NCI-H1092 (cell line): ENCODE measurements at regions not wholly inside any gene's neighbourhood (a gene's known extent, or its start where the extent isn't known, plus 50 kb on each side); places are given as distances from the start of the nearest gene placed in this dataset.
"Not testable (repeated sequence)": the region's sequence is repeated elsewhere in the genome, so short reads cannot be mapped to it uniquely, and the experiment has no call there.

Experiments used
- DNase-seq: peaks from one replicate; lab custom pipeline; 2025; lab: John Stamatoyannopoulos, UW

DNA sequence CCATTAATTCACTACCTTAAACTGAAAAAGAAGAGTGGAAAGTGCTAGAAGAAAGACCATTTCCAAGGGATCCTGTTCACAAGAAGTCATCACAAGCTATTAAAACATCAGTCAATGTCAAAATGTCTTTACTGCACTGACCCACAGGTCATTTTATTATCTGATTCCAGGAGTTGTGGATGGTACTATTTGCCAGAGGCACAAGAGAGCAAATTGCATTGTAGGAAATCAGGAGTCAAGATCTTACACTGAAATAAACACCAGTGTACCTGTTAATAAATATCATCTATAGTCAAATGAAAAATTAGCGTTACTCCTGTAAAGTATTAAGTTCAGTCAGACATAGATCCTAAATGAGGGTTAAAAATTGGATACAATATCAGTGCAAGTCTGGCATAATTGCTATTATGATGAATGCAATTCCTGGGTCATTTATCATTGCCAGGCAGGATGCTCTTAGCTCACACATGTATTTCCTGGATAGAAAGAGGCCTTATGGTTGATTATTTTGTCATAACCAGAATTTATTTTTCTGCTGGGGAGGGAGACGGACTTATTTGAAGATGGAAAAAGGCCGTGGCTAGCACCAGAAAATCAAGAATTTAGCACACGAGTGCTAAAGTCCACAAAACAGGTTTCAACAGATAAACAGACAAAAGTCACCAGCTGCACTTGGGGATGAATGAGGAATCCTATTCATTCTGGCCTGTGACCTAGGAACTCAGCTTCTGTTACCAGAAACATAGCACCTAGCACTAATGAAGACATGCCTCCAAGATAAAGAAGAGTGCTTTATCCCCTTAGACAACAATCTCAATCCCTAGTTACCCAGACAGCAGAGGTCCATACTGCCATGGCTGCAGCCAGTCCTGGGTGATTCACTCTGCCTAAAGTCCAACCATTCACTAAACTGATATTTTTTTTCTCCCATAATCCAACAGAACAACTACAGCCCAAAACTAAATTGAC, 683.1 kb upstream of the POM121L12 start:
- DNase-seq: no peak

DNA sequence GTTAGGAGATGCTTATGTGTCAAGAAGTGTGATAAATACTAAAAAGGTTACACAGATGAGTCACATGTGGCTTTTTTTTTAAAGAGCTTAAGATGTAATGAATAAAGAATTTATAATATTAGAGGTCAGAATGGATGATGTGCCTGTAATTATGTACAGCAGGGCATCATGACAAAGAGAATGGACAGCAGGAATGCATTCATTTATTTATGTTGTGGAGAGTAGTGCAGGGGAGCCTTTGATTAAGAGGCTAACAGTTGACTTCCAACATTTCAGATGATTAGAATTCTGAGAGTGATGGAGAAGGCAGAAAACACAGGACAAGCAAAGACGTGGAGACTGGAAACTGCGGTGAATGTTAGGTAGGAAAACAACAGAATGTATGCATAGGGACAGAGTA, 691.4 kb upstream of the POM121L12 start:
- DNase-seq: no peak

DNA sequence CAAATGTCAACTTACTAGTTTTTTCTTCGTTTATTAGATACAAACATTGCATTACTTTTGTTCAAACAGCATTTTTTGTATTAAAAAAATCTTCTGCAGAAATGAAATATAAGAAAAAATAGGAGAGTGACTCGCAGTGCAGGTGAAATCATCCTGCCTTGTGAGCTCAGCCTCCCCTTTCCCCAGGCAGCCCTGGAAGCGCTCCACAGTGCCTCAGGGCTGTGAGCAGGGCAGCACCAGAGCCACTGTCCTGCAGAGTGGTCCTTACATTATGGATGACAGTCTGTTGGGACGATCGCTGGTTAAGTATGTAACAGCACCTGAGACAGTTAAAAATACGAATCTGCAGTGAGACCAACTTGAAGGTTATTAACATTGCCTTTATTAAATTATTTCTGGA, 695.4 kb upstream of the POM121L12 start:
- no peak for DNase-seq

DNA sequence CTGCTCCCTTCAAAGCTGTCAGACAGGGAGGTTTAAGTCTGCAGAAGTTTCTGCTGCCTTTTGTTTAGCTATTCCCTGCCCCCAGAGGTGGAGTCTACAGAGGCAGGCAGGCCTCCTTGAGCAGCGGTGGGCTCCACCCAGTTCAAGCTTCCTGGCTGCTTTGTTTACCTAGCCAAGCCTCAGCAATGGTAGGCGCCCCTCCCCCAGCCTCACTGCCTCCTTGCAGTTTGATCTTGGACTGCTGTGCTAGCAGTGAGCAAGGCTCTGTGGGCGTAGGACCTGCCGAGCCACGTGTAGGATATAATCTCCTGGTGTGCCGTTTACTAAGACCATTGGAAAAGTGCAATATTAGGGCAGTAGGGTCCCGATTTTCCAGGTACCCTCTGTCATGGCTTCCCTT, 707.1 kb upstream of the POM121L12 start:
- not testable (repeated sequence) for DNase-seq

DNA sequence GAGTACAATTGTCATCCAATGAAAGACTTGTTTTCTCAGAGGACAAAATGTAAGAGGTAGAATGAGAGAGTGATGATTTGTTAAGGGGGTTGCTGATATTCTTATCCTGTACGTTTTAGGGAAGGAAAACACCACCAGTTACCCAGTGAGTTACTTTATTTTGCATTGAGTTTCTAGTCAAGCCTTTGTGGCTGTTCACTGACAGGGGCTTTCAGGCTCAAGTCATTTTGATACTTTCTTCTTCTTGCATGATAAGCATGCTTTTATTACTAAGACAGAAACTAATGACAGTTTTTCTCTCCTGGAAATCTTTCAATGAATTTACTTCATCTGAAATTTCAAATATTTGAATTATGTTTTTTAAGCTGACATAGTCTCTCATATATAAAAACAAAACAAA, 710.2 kb upstream of the POM121L12 start:
- no peak for DNase-seq

DNA sequence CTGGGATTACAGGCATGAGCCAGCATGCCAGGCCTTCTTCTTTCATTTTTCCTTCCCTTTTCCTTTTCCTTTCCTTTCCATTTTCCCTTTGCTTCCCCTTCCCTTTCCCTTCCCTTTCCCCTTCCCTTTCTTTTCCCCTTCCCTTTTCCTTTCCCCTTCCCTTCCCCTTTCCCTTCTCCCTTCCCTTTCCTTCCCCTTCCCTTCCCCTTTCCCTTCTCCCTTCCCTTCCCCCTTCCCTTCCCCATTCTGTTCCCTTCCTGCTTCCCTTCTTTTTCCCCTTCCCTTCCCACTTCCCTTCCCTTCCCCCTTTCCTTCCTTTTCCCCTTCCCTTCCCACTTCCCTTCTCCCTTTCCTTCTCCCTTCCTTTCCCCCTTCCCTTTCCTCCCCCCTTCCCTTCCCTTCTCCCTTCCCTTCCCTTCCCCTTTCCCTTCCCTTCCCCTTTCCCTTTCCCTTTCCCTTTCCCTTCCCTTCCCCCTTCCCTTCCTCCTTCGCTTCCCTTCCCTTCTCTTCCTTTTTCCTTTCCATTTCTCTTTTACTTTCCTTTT, 712.2 kb upstream of the POM121L12 start:
- no peak for DNase-seq

DNA sequence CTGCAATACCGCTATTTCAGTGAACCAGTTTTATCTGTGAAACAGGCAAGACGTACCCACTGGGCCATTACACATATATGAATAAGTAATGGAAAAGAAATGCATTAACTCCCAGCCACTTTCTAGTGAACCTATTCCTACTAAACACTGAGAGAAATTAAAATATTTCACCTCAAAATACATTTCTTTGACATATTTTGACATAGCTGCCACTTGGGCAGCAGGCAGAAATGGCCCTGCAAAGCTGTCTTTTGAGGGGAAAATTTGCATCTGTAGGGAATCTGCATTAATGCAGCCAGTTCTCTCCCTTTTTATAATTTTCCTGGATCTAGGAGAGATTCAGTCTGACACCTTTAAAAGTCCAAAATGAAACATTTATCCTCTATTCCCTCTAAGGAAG, 714.8 kb upstream of the POM121L12 start:
- no peak for DNase-seq

DNA sequence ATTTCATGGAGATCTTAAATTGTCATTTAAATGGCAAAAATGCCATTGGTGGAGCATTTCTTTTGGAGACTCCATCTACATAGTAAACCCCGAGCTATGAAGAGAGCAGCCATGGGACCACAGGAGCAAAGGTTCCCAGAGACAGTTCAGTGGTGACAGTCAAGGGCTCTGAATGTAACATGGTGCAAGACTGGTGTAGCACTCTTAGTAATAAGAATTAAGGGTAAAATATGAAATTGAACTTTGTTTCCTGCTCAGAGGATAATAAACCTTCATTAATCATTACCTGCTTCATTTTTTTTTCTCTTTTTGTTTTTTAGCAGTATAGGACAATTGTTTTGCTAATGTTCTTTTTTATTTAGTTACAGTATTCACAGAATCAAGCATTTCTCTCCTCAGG, 717.5 kb upstream of the POM121L12 start:
- DNase-seq: no peak

DNA sequence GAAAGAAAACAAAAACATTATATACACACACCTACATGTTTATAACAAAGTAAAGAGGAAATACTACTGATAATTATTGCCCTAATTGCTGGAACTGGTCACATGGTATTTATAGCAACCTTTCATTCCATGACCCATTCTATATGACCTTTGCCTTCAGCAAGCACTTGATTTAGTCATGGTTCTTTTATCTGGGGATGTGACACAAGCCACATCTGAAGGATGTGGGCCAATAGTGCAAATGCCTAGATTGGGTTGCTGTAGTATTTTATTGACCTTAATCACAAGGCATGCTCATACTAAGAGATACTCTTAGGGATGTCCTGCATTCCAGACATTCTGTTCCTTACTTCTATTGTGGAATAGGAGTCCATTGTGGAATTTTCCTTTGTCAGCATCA, 723.5 kb upstream of the POM121L12 start:
- no peak for DNase-seq

DNA sequence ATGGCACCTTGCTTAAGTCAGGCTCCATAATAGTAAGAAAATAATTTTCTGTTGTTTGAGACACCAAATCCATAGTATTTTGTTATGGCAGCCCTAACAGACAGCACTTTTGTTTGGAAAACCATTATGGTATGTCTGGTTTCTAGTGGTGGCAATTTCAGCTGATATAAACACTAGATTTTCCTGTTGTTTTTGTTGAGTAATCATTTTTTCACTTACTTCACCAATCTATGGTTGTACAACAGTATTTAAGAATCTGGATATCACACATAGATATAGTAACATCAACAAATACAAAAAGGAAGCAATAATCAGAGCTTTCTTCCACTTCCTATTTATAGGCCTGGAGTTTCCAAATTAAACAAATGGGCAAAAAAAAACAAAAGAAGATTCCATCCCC, 725.8 kb upstream of the POM121L12 start:
- DNase-seq: no peak

DNA sequence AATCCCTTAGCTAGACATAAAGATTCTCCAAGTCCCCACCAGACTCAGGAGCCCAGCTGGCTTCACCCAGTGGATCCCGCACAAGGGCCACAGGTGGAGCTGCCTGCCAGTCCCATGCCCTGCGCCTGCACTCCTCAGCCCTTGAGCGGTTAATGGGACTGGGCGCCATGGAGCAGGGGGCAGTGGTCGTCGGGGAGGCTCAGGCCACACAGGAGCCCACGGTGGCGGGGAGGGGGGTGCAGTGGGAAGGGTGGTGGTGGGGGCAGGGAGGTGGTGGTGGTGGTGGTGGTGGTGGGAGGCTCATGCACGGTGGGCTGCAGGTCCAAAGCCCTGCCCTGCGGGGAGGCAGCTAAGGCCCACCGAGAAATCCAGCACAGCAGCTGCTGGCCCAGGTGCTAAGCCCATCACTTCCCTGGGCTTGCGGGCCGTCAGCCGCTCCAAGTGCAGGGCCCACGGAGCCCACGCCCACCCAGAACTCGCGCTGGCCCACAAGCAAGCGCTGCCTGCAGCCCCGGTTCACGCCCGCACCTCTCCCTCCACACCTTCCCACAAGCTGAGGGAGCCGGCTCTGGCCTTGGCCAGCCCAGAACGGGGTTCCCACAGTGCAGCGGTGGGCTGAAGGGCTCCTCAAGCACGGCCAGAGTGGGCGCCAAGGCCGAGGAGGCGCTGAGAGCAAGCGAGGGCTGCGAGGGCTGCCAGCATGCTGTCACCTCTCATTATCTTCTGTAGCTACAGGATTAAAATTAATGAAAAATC, 732.5 kb upstream of the POM121L12 start:
- DNase-seq: no peak

DNA sequence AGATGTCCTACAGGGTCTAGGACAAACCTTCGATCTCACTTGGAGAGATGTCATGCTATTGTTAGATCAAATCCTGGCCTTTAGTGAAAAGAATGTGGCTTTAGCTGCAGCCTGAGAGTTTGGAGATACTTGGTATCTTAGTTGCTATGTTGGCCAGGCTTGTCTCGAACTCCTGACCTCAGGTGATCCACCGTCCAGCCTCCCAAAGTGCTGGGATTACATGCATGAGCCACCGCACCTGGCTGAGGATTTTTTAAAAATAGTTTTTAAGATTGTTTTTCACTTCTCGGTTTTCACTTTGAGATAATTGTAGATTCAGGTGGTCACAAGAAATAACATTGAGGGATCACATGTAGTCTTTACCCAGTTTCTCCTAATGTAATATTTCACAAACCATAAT, 738.3 kb upstream of the POM121L12 start:
- no peak for DNase-seq

DNA sequence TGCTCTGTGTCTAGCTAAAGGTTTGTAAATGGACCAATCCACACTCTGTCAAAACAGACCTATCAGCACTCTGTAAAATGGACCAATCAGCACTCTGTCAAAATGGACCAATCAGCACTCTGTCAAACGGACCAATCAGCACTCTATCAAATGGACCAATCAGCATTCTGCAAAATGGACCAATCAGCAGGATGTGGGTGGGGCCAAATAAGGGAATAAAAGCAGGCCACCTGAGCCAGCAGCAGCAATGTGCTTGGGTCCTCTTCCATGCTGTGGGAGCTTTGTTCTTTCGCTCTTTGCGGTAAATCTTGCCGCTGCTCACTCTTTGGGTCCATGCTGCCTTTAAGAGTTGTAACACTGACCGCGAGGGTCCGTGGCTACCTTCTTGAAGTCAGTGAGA, 740.5 kb upstream of the POM121L12 start:
- no peak for DNase-seq

DNA sequence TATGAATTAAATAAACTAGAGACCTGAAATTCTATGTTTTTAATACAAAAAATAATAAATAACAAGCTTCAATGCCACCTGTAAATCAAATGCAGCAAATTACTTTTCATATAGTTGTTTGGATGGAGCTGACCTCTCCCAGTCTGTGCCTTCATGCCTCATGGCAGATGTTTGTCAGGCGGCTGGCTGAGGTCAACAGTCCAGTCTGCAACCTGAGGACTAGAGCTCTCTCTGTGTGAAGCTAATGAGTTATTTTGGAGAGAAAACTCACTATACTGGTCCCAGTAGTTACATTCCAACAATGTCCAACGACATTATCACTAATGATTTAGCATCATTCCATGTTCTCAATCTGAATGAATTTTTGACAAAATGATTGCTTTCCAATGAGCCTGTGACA, 746.2 kb upstream of the POM121L12 start:
- no peak for DNase-seq

DNA sequence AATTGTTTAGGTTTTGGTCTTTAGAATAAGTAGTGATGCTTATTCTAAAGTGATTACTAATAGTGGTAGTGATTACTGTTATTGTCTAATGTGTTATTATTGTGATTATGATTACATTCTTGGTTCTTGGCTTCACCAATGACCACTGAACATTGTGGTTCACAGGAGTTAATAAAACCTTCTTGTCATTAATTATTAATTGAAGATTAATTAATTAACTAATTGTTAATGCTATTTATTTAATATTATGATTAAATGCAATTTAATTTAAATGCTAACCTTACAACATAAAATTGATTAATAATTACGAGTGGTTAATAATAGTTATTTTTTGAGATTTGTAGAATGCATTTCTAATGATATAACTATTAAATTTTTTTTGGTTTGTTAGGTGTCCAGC, 747.7 kb upstream of the POM121L12 start:
- no peak for DNase-seq

DNA sequence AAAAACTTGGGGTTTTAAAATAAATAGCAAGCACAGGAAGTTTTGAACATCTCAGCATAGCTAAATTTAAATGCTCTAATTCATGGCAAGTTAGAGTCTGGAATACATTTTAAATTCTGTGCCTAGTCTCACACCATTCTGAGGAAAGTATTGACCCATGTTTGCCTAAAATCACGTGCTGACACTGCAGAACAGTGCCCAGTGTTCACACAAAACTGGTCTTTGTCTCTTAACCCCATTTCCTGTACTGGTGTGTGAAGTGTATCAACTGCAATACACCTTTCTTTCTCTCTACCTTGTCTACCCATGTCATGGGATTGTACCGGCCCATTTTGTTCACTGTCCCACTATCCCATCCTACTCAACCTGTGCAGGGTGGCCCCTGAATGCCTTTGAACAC, 749.7 kb upstream of the POM121L12 start:
- DNase-seq: no peak

DNA sequence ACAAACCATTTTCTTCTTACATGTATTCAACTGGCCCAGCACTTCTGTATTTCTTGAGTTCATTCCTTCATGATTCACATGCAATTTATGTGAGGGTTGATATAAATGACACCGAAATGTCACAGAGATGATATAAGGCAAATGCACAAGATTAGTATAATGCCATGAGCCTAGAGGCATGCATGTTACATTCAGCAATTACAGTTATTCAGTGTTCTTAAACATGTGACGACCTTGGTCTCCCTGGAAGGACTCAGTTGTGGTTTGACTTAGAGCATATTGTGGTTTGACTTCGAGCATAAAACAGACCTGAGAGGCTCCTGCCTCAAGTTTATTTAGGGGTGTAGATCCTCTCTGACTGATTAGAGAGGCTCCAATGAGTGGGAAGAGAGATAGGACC, 752.1 kb upstream of the POM121L12 start:
- no peak for DNase-seq

DNA sequence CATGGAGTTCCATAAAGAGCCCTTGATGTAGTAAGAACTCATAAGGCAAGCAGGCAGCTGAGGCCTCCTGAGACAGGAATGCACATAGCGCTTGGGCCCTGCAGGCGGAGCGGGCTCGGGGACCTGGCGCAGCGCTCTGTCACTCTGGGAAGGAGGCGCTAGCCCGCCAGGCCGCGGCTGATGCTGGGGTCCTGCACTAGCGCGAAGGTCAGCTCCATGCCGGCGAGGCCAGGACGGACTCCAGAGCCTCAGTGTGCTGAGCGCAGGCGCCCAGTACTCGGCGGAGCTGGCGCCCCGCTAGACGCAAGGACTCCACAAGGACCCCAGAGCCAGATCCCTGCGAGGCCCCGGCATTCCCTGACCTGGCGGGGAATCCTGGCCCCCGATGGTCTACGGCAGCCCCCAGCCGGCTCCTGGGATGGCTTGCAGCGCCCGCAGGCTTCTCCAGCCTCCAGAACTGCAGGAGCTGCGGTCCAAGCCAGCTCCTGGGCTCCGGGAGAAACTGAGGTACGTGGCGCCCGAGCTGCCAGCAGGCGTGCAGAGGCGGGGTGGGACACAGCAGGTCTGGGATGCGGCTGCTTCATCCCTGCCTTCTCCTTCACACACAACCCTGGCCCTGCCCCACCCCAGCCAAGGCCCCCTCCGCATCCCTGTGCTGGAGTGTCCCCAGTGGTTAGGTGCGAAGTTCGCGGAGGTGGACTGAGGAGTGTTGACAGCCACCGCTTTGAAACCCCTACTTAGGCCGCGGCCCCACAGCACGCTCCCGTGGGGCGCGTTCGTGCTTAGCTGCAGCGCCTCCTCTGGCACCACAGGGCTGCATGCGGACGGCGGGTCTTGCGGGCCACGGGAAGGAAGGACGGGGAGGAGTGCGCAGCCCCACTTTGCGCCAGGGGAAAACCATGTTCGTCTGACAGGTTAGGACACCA, 761.5 kb upstream of the POM121L12 start:
- DNase-seq: no peak

DNA sequence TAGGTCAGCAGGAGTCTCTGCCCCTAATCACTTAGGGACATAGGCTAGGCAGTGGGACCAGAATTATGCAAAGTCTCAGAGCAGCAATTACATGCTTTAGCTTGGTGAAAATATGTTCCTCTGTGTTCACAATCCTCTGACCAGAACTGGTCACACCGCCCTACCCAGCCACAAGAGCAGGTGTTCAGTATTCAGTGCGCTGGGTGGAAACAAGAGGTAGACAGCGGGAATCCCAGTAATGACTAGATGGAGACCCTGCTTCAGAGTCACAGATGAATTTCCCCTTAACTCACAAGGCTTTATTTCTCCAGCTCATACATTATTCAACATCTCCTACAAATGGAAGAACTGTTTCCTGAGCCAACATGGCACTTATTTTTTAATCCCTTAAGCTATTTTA, 763.7 kb upstream of the POM121L12 start:
- DNase-seq: no peak

DNA sequence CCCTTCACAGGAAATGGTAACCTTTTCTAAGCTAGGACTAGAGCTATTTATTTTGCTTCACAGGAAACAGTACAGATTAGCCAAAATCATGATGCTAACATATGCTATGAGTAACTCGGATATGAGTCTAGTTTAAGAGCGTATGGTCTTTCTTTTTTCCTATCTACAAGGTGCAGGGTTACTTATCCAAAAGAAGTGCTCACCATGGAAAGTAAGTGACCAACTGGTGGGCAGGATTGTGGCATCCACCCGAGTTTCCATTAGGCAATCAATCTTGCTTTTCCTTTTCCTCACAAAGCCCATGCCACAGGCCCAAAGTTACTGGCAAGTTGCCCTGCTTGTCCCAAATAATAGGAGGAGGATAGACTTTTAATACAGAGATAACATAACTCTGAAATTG, 765.1 kb upstream of the POM121L12 start:
- DNase-seq: no peak

DNA sequence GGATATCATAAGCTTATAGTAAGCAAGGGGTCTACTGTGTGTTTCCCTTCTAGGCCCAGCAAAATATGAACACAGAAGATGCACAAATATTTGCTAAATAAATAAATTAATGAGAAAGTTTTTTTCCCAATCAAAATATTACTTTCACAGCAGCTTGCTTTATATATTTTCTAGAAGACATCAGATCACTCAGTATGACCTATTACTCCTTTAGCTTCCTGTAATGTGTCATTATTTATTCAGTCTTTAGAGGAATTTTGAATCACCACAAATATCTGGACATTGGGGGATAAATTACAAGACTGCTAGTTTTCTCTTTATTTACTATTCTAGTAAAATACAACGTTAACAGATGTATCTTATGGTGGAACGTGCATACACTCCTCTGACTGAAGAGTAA, 765.8 kb upstream of the POM121L12 start:
- DNase-seq: no peak

DNA sequence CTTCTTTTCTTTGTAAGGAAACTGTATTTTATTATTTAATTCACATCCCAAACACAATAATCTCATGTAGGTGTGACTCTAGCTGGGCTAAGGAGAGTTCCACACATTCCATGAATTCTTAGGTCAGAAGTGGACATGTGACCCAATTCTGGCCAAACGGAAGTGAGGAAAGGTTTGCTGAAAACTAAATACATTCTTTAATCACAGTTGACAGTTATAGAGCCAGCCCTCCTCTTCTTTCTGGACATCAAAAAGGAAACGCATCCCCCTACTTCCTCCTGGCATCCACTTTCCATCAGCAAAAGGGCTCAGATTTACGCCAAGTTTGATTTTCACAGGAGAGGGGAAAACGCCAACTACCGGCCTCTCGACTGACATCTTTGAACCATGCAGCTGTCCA, 774.4 kb upstream of the POM121L12 start:
- no peak for DNase-seq
